GM19397 (cell line): ENCODE measurements at regions not wholly inside any gene's neighbourhood (a gene's known extent, or its start where the extent isn't known, plus 50 kb on each side); places are given as distances from the start of the nearest gene placed in this dataset.
"Not testable (repeated sequence)": the region's sequence is repeated elsewhere in the genome, so short reads cannot be mapped to it uniquely, and the experiment has no call there.

Source experiments
- ATAC-seq: cut with Tn5 transposase; IDR thresholded peaks from one replicate; pipeline ENCODE4 v1.9.1; 2021; ENCODE audit warnings: mild to moderate bottlenecking, moderate library complexity; ENCODE audit not compliant: unreplicated experiment

GRCh38 chr2:57232341-57232740 lies 814.3 kb upstream of the VRK2 start:
- ATAC-seq: not testable (repeated sequence)

- not testable (repeated sequence) for ATAC-seq
These were observed 795.1 kb upstream of the VRK2 start for GRCh38 chr2:57251495-57251894.

- not testable (repeated sequence) for ATAC-seq
These were observed 770.2 kb upstream of the VRK2 start for GRCh38 chr2:57276408-57276807.

GRCh38 chr2:57278451-57278850 lies 768.2 kb upstream of the VRK2 start:
- no peak for ATAC-seq

DNA sequence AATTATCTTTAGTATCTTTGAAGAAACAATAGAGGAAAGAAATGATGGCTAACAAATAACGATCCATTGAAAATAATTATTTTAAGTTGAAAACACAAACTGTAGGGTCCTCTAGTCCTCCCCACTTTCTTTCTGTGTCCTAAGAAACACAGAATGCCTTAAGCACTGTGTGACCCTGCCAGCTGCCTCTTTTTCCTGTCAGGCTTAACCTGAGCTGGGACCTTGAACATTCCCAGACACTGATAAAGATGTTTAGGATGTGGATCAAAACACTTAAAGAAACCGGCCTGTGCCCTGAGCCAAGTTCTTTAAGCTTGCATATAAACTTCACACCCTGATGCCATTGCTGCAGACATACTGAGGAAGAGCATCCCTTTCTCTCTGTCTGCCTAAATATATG lies 755.4 kb upstream of the VRK2 start:
- no peak for ATAC-seq

- no peak for ATAC-seq
These were observed 749.6 kb upstream of the VRK2 start for GRCh38 chr2:57296795-57297517.

DNA sequence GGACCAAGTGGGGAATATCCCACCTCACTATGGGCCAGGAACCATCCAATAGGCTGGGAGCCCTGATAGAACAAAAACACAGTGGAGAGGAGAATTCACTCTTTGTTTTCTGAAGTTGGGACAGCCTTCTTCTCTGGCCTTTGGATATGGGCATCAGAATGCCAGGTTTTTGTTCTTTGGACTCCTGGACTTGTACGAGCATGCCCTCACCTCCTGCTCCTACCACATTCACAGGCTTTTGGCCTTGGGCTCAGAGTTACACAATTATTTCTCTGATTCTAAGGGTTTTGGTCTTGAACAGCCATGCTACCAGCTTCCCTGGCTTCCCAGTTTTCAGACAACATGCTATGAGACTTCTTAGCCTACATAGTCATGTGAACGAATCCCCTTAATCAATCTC lies 732.9 kb upstream of the VRK2 start:
- ATAC-seq: no peak

DNA sequence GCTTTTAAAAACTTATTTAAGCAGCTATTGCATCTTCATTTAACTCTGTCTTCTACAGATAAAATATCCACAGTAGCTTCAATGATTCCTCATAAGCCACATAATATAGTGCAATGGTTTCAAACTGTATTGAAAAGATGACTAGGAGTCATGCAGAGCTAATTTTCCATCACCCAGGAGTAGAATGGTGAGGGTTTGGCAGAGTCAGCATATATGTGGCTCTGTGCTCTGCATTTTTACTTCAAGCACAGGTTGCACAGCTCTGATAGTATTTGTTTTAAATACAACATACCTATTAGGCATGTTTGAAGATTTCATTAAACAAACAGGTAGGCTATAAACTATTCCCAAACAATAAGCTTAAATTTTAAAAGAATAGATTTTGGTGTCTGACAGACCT lies 731.9 kb upstream of the VRK2 start:
- ATAC-seq: no peak

GRCh38 chr2:57330447-57330846 lies 716.2 kb upstream of the VRK2 start:
- ATAC-seq: no peak

DNA sequence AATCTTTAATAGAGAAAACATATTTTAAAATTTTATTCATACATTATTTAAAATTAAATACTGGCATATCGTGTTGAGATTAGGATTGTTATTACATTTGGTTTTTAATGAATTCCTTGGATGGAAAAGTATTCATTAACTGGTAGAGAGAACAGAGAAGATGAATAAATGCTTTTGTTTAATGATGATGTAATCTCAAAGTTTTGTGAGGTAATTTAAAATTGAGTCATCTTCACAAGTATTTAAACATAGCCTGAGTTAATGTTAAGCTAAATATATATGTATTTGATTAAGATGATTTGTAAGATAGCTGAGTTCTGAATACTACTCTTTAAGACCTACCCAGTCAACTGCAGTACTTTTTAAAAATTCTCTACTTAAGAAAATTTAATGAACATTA lies 713.4 kb upstream of the VRK2 start:
- no peak for ATAC-seq

GRCh38 chr2:57343391-57344006 lies 703.1 kb upstream of the VRK2 start:
- no peak for ATAC-seq

DNA sequence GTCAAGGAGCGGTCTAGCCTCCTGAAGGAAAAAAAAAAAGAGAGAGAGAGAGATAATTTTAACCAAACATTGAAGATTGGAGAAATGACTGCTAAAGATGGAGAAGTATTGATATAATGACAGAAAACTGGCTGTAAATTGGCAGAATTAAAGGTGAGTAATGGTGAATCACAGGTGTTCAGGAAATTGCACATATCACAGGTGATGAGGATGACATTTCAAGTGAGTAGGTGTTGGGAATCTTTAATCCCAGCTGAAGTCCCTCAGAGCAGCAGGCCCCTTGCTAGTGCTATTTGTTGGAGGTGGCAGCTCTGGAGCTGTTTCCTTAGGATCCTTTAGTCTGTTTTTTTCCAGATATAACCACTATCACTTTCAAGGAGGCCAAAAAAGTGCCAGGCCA lies 678.4 kb upstream of the VRK2 start:
- ATAC-seq: no peak

DNA sequence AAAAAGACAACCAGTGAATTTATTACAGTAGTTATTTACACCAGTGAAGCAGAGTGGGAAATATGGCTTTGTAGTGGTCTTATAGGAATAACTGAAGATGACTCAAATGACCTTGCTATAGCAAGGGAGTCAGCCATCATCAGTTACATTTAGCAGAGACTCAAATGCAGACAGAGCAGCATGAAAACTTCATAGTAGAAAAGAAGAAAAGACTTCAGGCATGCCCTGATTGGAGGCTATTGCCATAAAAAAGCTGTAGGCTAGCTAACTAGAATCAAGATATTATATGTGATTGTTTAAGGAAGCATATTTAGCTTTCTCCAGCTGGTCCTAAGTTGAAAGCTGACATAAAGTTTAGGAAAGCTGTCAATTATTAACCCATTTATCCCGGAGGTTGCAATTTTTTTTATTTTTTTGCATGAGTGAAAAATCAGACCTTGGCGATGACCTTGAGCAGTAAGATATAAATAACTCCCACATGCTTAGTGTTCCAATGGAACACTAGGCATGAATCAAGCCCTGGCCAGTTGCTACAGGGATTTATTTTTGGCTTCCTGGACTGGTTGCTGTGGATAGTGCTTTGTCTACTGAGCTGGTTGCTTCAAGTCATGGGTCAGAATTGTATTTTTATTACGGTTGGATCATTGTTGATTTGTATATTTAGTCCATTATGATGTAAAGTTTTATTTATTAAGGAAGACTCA lies 675.6 kb upstream of the VRK2 start:
- no peak for ATAC-seq

- ATAC-seq: no peak
These were observed 674.2 kb upstream of the VRK2 start for GRCh38 chr2:57372237-57372984.

DNA sequence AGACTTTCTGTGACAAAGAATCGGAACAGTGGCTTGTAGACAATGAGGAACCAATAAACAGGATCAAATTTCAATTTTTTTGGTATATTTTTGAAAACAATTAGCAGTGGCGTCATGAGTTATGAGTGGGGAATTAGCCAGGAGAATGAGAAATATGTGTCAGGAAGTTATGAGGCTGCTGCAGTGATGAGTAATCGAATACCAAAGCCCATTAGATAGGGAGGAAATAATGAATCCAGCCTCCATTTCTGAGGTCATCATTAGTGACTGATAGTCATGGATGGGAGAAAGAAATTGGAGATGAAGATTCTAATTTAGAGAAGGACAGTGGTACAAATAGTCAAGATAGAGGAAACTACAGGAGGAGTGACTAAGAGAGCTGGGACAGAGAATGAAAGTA lies 673.1 kb upstream of the VRK2 start:
- ATAC-seq: no peak

DNA sequence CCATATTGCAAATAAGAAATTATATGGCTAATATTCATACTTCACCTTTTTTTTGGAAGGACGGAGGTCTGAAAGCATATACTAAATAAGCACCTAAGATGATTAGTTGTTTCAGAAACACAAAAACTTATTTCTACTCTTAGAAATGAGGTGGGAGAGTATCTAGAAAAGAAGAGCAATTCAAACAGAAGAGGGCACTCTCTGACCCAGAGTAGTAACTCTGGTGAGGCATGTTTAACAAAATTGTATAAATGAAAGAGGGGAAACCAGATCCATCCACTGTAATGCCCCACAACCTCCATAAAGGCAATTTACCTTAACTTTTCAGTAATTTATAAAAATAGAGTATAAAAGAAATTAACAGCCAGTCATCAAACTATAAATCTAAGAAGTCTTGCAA lies 669.6 kb upstream of the VRK2 start:
- no peak for ATAC-seq

DNA sequence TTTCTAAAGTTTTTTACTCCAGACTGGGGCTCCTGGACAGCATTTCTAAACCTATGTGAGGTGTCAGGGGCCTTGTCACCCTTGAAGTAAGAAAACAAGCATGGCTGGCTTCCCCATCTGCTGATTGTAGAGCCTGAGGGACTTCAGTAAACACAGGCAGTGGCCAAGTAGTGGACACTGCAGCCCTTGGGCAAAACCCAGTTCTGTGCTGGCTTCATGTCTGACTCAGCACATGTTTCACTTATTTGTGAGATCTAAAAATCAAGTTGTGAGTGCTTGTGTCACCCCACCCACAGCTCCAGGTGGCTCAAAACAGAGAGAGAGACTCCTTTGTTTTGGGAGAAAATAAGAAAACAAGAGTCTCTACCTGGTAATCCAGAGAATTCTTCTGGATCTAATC lies 660.3 kb upstream of the VRK2 start:
- ATAC-seq: no peak

DNA sequence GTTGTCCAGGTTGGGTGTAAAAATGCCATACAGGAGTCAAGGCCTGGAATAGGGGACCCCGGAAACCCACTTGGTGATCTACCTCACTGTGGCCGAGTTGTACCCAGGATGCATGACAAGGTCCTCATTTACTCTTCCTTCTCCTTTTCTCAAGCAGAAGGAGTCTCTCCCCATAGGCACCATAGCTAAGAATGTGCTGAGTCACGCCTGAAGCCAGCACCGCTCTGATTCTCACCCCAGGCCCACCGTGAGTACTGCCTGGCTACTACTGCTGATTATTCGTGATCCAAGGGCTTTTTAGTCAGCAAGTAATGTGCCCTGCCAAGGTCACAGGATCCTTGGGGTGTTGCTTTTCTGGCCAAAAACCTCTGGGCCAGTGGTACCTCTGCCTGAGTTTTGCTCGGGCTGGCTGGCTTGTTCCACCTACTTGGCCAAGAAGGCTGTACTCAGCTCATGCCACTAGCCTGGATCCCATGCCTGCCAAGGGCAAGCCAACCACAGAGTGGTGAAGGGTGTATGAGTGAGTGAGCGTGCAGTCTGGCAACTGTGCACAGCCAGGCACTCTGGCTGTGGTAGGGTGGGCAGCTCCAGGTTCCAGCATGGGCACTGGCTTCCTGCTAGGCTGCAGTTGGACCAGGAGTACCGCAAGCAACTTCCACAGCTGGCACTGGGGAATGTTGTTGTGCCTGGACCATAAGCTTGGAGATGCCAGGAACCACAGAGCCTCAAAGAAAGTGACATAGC lies 650.1 kb upstream of the VRK2 start:
- ATAC-seq: no peak

GRCh38 chr2:57397550-57398360 lies 648.9 kb upstream of the VRK2 start:
- no peak for ATAC-seq

DNA sequence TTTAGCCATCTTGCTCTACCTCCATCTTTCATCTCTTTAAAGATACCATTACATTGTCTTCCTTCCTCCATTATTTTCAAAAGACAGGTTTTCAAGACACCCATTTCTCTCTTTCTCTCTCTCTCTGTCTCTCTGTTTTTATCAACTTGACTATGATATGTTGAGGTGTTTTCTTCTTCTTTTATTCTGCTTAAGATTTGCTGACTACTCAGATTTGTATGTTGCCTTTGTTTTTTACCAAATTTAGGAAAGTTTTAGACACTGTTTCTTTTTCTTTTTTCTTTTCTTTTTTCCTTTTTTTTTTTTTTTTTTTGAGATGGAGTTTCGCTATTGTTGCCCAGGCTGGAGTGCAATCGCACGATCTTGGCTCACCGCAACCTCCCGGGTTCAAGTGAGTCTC lies 647.5 kb upstream of the VRK2 start:
- no peak for ATAC-seq
